GM18870 (cell line): ENCODE measurements at regions not wholly inside any gene's neighbourhood (a gene's known extent, or its start where the extent isn't known, plus 50 kb on each side); places are given as distances from the start of the nearest gene placed in this dataset.
"Not testable (repeated sequence)": the region's sequence is repeated elsewhere in the genome, so short reads cannot be mapped to it uniquely, and the experiment has no call there.

Experiments used
- ATAC-seq: cut with Tn5 transposase; IDR thresholded peaks from one replicate; pipeline ENCODE4 v1.9.1; 2021; ENCODE audit warnings: moderate library complexity; ENCODE audit not compliant: unreplicated experiment

- not testable (repeated sequence) for ATAC-seq
These were observed 70.8 kb downstream of the TBC1D26 start for GRCh38 chr17:15802917-15803316.

GRCh38 chr17:15806825-15807224, 74.7 kb downstream of the TBC1D26 start:
- ATAC-seq, result not testable (repeated sequence)

- ATAC-seq, result not testable (repeated sequence)
These were observed 81.3 kb downstream of the TBC1D26 start for GRCh38 chr17:15813388-15813787.

- ATAC-seq, result not testable (repeated sequence)
These were observed 81.9 kb downstream of the TBC1D26 start for GRCh38 chr17:15814003-15814402.

DNA sequence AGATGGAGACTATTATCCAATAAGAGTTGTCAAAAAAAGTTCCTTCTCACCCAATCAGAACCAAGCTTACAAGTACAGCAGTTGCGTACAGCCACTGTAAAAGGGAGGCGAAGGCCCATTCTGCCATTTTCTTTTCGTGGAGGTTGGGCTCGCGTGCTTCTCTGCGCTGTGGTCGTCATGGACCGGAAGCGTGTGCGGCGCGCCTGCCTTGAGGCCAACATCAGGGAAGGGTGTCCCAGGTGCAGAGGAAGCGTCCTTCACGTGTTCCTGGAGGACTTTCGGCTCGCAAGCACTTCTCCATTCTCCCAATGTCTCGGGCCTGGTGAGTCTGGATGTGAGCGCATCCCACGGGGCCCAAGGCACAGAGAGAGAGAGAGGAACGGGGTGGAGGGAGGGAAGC, 85.8 kb downstream of the TBC1D26 start:
- ATAC-seq, result not testable (repeated sequence)

DNA sequence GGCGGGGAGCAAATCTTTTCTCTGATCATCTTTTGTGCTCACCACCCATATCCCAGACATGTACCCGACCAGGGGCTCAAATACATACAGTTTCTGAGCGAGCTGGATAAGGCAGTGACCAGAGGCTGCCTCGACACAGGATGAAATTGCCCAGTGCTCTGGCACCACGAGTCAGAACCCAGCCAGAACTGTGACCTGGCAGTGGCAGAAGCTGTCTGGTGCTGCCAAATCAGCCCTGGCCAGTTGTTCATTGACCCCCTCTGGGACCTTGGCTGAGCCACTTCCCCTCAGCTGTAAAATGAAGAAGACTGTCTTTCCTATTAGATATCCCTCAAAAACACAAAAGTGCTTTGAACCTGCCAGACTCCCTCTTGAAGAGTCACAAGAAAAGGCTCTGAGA, 90.2 kb downstream of the TBC1D26 start:
- ATAC-seq, result not testable (repeated sequence)

DNA sequence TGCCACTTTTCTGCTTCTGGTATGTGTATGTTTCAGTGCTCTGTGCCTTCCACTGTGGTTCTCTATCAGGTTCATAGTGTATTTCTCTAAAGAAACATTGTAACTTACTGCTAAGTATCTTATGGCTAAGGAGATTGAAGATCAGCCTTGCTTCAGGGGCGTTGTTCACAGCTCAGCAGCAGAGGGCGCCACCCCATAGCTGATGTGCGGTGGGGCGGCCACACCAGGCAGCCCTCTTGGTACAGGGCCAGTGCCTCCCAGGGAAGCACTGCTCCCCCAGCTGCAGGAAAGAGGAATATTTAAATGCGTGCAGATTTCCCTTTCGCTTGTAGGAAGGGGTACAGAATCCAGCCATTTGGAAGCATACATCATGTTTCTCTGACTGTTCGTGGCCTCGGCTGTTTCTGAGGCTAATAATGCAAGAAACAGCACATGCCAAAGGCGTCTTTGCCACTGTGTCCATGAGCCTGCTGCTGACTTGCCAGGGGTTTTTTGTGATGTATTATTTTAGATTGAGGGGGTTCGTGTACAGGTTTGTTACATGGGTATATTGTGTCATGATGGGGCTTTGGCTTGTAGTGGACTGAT, 96.7 kb downstream of the TBC1D26 start:
- ATAC-seq, result not testable (repeated sequence)

DNA sequence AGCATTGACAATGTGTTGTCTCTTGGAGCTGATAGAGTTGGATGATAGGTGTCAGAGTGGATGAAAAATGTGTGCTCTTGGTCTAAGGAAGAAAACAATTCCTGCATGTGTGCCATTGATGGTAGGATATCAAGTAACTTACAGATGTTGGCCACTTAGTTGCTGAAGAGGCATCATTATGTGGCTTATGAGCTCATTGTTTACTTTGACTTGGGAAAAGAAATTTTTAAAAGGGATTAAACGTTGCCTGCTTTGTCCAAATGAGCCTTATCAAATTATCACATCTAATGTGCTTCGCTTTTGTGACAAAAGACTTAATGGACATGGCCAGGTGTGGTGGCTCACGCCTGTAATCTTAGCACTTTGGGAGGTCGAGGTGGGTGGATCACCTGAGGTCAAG, 98.1 kb downstream of the TBC1D26 start:
- ATAC-seq, result not testable (repeated sequence)

GRCh38 chr17:15831182-15831581, 99.1 kb downstream of the TBC1D26 start:
- ATAC-seq, result peak; percentile 96

- not testable (repeated sequence) for ATAC-seq
These were observed 100.9 kb downstream of the TBC1D26 start for GRCh38 chr17:15832921-15833480.

DNA sequence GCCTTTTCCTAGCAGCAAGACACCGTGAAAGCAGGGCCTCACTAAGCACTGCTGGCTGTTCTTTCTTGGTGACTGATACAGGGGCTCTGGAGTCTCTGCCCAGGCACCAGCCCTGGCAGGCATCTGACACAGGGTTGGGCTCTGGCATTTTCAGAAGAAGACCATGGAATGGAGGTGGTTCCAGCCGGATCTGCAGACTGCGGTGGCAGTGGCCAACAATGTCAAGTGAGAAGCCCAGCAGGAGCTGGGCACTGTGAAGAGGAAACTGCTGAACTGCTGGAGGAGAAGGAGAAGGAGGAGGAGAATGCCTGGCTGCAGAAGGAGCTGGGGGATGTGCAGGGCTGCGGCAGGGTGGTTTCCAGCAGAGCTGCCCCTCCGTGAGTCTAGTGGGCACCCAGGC, 101.8 kb downstream of the TBC1D26 start:
- ATAC-seq, result not testable (repeated sequence)

- not testable (repeated sequence) for ATAC-seq
These were observed 103.4 kb downstream of the TBC1D26 start for GRCh38 chr17:15835481-15835880.

GRCh38 chr17:15836249-15836982, 104.3 kb downstream of the TBC1D26 start:
- ATAC-seq, result not testable (repeated sequence)

DNA sequence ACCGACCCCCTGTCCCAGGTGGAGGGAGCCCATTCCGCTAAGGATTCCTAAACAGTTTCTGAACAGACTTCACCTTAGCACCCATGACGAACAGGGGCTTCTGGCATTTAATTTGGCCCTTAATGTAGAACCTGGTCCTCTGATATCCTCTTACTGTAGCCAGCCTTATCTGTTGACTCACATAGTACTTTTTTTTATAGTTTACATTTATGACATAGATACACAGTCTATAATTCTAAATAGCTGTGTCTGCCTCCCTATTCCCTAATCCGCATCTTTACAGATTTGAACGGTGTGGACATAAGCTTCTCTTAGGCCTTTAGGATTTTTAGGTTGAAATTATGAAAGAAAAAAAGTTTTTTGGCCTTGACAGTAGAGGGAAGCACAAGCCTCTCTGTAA, 104.9 kb downstream of the TBC1D26 start:
- ATAC-seq, result not testable (repeated sequence)

- not testable (repeated sequence) for ATAC-seq
These were observed 97.3 kb upstream of the ADORA2B start for GRCh38 chr17:15847447-15848229.

GRCh38 chr17:15849054-15849453, 95.9 kb upstream of the ADORA2B start:
- not testable (repeated sequence) for ATAC-seq

DNA sequence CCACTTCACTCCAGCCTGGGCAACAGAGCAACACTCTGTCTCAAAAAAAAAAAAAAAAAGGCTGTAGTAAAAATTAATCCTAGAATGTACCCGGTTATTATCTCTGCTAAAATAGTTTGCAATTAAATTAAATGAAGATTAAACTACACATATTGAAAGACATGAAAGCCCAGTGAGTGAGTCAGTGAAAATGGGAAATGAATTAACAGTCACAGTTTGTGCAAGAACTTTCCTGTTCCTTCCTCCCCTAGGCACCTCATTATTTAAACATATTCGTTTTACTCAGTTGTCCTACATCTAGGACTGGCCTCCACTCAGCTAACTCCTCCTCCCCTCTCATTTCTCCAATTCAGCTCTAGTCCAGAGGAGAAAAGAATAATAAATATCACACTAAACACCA, 94.9 kb upstream of the ADORA2B start:
- not testable (repeated sequence) for ATAC-seq

DNA sequence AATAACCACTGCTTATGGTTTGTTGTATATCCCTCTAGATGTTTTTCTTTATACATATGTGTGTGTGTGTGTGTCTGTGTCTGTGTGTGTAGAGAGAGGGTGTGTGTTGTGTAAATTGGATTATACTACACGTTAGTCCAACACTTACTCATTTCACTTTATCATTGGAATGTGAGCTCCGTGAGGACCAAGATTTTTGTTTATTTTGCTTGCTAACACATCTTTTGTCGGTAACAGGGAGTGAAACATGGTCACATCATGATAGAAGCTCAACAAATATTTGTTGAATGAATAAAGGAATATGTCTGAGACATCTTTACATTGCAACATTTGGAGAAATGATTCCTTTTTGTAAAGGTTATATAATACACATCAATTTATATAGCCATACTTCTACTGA, 94.2 kb upstream of the ADORA2B start:
- ATAC-seq, result not testable (repeated sequence)

DNA sequence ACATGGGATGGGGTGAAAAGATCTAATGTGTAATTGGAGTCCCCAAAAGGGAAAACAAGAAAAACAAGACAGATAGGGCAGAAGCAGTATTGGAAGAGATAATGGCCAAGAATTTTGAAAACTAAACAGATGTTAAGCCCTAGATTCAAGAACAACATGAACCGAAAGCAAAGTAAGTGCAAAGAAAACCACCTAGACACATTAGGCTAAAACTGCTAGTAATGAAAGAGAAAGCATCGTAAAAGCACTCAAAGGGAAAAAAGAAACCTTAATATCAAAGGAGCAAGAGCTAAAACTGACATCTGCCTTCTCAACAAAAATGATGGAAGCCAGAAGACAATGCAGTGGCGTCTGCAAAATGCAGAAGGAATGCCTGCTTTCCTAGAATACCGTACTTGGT, 92.1 kb upstream of the ADORA2B start:
- ATAC-seq, result peak; percentile 50

- ATAC-seq, result not testable (repeated sequence)
These were observed 88.7 kb upstream of the ADORA2B start for GRCh38 chr17:15856191-15856590.

GRCh38 chr17:15856745-15857144, 88.2 kb upstream of the ADORA2B start:
- not testable (repeated sequence) for ATAC-seq
